ENCODE measurements at regions not wholly inside any gene's neighbourhood (a gene's known extent, or its start where the extent isn't known, plus 50 kb on each side); places are given as distances from the start of the nearest gene placed in this dataset.

- Mint-ChIP-seq H3K4me1 (ENCODE audit: low read depth, unreplicated experiment) (no peaks in the 10 kb centered on the region), H3K27me3 (ENCODE audit: insufficient read depth, unreplicated experiment) (no peaks in the 10 kb centered on the region), H3K27ac (ENCODE audit: unreplicated experiment) (no peak overlapping the region), H3K4me3 (ENCODE audit: unreplicated experiment) (no peak overlapping the region), H3K9me3 (ENCODE audit: unreplicated experiment) (no peaks in the 10 kb centered on the region), H3K36me3 (ENCODE audit: insufficient read depth, unreplicated experiment) (no peaks in the 10 kb centered on the region)
- no peak for TF ChIP-seq CTCF (IDR thresholded peaks at IDR 0.05; ENCODE audit: insufficient read depth in 1 of 2, low read depth in 1 of 2, low read length in 1 of 2, severe bottlenecking in 1 of 2, unreplicated experiment in 1 of 2)
- no peaks in the 10 kb centered on the region for H3K36me3 ChIP-seq (ENCODE audit: control insufficient read depth, insufficient read depth, low read length)
- H3K9me3 ChIP-seq, result no peaks in the 10 kb centered on the region
- no peak for DNase-seq
- intact Hi-C loops (cut with micrococcal nuclease; ENCODE audit: unreplicated experiment), result no loop called here
- H3K4me3 ChIP-seq (ENCODE audit: low read depth, low read length), result no peak overlapping the region
- H3K4me1 ChIP-seq, result no peaks in the 10 kb centered on the region
- ChIA-PET POLR2A (no interaction called here), CTCF (no interaction called here)
- H3K27me3 ChIP-seq (replicated peaks; ENCODE audit: control insufficient read depth, insufficient read depth, low read length), result no peaks in the 10 kb centered on the region
- no TSS peak for BruUV-seq (replicated peaks)
These were observed 513.8 kb upstream of the ZP4 start for GRCh38 chr1:238404481-238404880.

- DNase-seq, result no peak
- Mint-ChIP-seq H3K27ac (ENCODE audit: unreplicated experiment) (no peak overlapping the region), H3K27me3 (ENCODE audit: insufficient read depth, unreplicated experiment) (no peaks in the 10 kb centered on the region), H3K36me3 (ENCODE audit: insufficient read depth, unreplicated experiment) (no peaks in the 10 kb centered on the region), H3K4me3 (ENCODE audit: unreplicated experiment) (no peak overlapping the region), H3K4me1 (ENCODE audit: low read depth, unreplicated experiment) (no peaks in the 10 kb centered on the region), H3K9me3 (ENCODE audit: unreplicated experiment) (no peaks in the 10 kb centered on the region)
- Histone ChIP-seq H3K9me3 (no peaks in the 10 kb centered on the region), H3K4me3 (ENCODE audit: low read depth, low read length) (no peak overlapping the region), H3K4me1 (no peaks in the 10 kb centered on the region), H3K27me3 (replicated peaks; ENCODE audit: control insufficient read depth, insufficient read depth, low read length) (no peaks in the 10 kb centered on the region), H3K36me3 (ENCODE audit: control insufficient read depth, insufficient read depth, low read length) (no peaks in the 10 kb centered on the region)
- POLR2A ChIA-PET, result no interaction called here
- intact Hi-C loops (cut with micrococcal nuclease; ENCODE audit: unreplicated experiment), result no loop called here
- BruUV-seq (replicated peaks), result no TSS peak
- CTCF ChIA-PET, result no interaction called here
- TF ChIP-seq CTCF (IDR thresholded peaks at IDR 0.05; ENCODE audit: insufficient read depth in 1 of 2, low read depth in 1 of 2, low read length in 1 of 2, severe bottlenecking in 1 of 2, unreplicated experiment in 1 of 2), result no peak
These were observed 510.4 kb upstream of the ZP4 start for GRCh38 chr1:238401144-238401543.

GRCh38 chr1:238399558-238399957 is 508.8 kb upstream of the ZP4 start:
- H3K27me3 ChIP-seq (replicated peaks; ENCODE audit: control insufficient read depth, insufficient read depth, low read length), result no peaks in the 10 kb centered on the region
- CTCF ChIA-PET, result no interaction called here
- H3K36me3 Mint-ChIP-seq (ENCODE audit: insufficient read depth, unreplicated experiment), result no peaks in the 10 kb centered on the region
- DNase-seq, result no peak
- H3K27ac Mint-ChIP-seq (ENCODE audit: unreplicated experiment), result no peak overlapping the region
- no peaks in the 10 kb centered on the region for H3K4me1 ChIP-seq
- H3K4me3 Mint-ChIP-seq (ENCODE audit: unreplicated experiment), result no peak overlapping the region
- H3K36me3 ChIP-seq (ENCODE audit: control insufficient read depth, insufficient read depth, low read length), result no peaks in the 10 kb centered on the region
- no peaks in the 10 kb centered on the region for H3K9me3 ChIP-seq
- H3K4me1 Mint-ChIP-seq (ENCODE audit: low read depth, unreplicated experiment), result no peaks in the 10 kb centered on the region
- H3K9me3 Mint-ChIP-seq (ENCODE audit: unreplicated experiment), result no peaks in the 10 kb centered on the region
- no peak overlapping the region for H3K4me3 ChIP-seq (ENCODE audit: low read depth, low read length)
- POLR2A ChIA-PET, result no interaction called here
- BruUV-seq (replicated peaks), result no TSS peak
- no peaks in the 10 kb centered on the region for H3K27me3 Mint-ChIP-seq (ENCODE audit: insufficient read depth, unreplicated experiment)
- intact Hi-C loops (cut with micrococcal nuclease; ENCODE audit: unreplicated experiment), result no loop called here
- no peak for TF ChIP-seq CTCF (IDR thresholded peaks at IDR 0.05; ENCODE audit: insufficient read depth in 1 of 2, low read depth in 1 of 2, low read length in 1 of 2, severe bottlenecking in 1 of 2, unreplicated experiment in 1 of 2)

Measured in Caco-2 (cell line).